ENCODE measurements at regions not wholly inside any gene's neighbourhood (a gene's known extent, or its start where the extent isn't known, plus 50 kb on each side); places are given as distances from the start of the nearest gene placed in this dataset.

DNA sequence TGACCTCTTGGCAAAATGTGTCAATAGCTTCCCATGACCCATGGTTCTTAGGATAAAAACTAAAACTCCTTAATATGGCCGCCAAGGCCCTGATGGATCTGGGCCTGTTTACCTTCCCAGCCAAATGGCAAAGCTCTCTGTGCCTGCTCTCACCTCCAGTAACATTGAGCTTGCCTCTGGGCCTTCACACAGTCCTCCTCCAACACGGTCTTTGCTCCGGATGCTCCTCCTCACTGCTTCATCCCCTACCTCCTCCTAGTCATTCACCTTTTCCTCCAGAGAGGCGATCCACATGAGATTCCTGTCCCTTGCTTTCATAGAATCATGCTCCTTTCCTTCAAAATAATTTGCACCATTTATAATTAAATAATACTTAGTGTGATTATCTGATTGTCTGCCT, 172.3 kb upstream of the AFDN start:
- no peak for TF ChIP-seq GATA2 (IDR thresholded peaks at IDR 0.05; ENCODE audit: low read depth, low read length)
- TF ChIP-seq GATA3 (IDR thresholded peaks at IDR 0.05; ENCODE audit: low read depth, low read length): no peak
